Type B pancreatic cell (in vitro differentiated cells): ENCODE measurements at regions not wholly inside any gene's neighbourhood (a gene's known extent, or its start where the extent isn't known, plus 50 kb on each side); places are given as distances from the start of the nearest gene placed in this dataset.

Source experiments
- DNase-seq: peaks from one replicate; pipeline ENCODE4 v3.0.0; 2021; ENCODE audit warnings: mixed read lengths; ENCODE audit not compliant: unreplicated experiment; ENCODE audit errors: extremely low spot score
- H3K27ac Mint-ChIP-seq: 2 replicates; pipeline ENCODE4 v1.8.0; 2021; ENCODE audit warnings: mild to moderate bottlenecking, mixed read lengths
- H3K27me3 Mint-ChIP-seq: 2 replicates; pipeline ENCODE4 v1.8.0; 2021; ENCODE audit warnings: mixed read lengths
- H3K36me3 Mint-ChIP-seq: 2 replicates; pipeline ENCODE4 v1.8.0; 2021; ENCODE audit warnings: mixed read lengths
- H3K4me1 Mint-ChIP-seq: one replicate; pipeline ENCODE4 v1.8.0; 2021; ENCODE audit warnings: mixed read lengths; ENCODE audit not compliant: unreplicated experiment
- H3K4me3 Mint-ChIP-seq: 2 replicates; pipeline ENCODE4 v1.8.0; 2021; ENCODE audit warnings: mild to moderate bottlenecking, mixed read lengths
- H3K9me3 Mint-ChIP-seq: 2 replicates; pipeline ENCODE4 v1.8.0; 2021; ENCODE audit warnings: mixed read lengths
- CTCF ChIP-seq: fragments of 200-600 bp; sonication (generic); conservative IDR thresholded peaks from 2 replicates; pipeline ENCODE4 v1.5.0; 2021; ENCODE audit warnings: antibody characterized with exemption, mild to moderate bottlenecking

- Mint-ChIP-seq H3K36me3 (no peaks in the 10 kb centered on the region), H3K4me1 (no peaks in the 10 kb centered on the region), H3K9me3 (no peaks in the 10 kb centered on the region), H3K27me3 (peaks cover under 1% of the 10 kb centered on the region), H3K4me3 (no peak overlapping the region), H3K27ac (no peak overlapping the region)
- TF ChIP-seq CTCF: no peak
- DNase-seq: no peak
These were observed 188.4 kb downstream of the NPHP4 start for GRCh38 chr1:5803851-5804250.

GRCh38 chr1:5802606-5803005, 189.6 kb downstream of the NPHP4 start:
- H3K4me3 Mint-ChIP-seq: no peak overlapping the region
- no peak for TF ChIP-seq CTCF
- H3K27me3 Mint-ChIP-seq: peaks cover 3% of the 10 kb centered on the region
- no peak overlapping the region for H3K27ac Mint-ChIP-seq
- H3K36me3 Mint-ChIP-seq: no peaks in the 10 kb centered on the region
- H3K9me3 Mint-ChIP-seq: no peaks in the 10 kb centered on the region
- H3K4me1 Mint-ChIP-seq: no peaks in the 10 kb centered on the region
- DNase-seq: no peak

GRCh38 chr1:5798904-5799303, 193.3 kb downstream of the NPHP4 start:
- no peak for DNase-seq
- H3K4me3 Mint-ChIP-seq: no peak overlapping the region
- TF ChIP-seq CTCF: no peak
- H3K36me3 Mint-ChIP-seq: no peaks in the 10 kb centered on the region
- H3K9me3 Mint-ChIP-seq: no peaks in the 10 kb centered on the region
- H3K27ac Mint-ChIP-seq: no peak overlapping the region
- no peaks in the 10 kb centered on the region for H3K4me1 Mint-ChIP-seq
- H3K27me3 Mint-ChIP-seq: peaks cover 3% of the 10 kb centered on the region

GRCh38 chr1:5798151-5798730, 194.0 kb downstream of the NPHP4 start:
- TF ChIP-seq CTCF: no peak
- no peak for DNase-seq
- H3K4me3 Mint-ChIP-seq: no peak overlapping the region
- H3K4me1 Mint-ChIP-seq: no peaks in the 10 kb centered on the region
- no peaks in the 10 kb centered on the region for H3K36me3 Mint-ChIP-seq
- H3K27ac Mint-ChIP-seq: no peak overlapping the region
- H3K27me3 Mint-ChIP-seq: peaks cover 6% of the 10 kb centered on the region
- H3K9me3 Mint-ChIP-seq: no peaks in the 10 kb centered on the region

GRCh38 chr1:5796028-5796427, 196.2 kb downstream of the NPHP4 start:
- peaks cover 10% of the 10 kb centered on the region for H3K27me3 Mint-ChIP-seq
- no peak for TF ChIP-seq CTCF
- H3K27ac Mint-ChIP-seq: no peak overlapping the region
- H3K4me3 Mint-ChIP-seq: no peak overlapping the region
- DNase-seq: no peak
- peaks cover under 1% of the 10 kb centered on the region for H3K9me3 Mint-ChIP-seq
- H3K4me1 Mint-ChIP-seq: no peaks in the 10 kb centered on the region
- H3K36me3 Mint-ChIP-seq: no peaks in the 10 kb centered on the region

GRCh38 chr1:5794279-5794678, 197.9 kb downstream of the NPHP4 start:
- no peaks in the 10 kb centered on the region for H3K4me1 Mint-ChIP-seq

More at GRCh38 chr1:5794279-5794678, 197.9 kb downstream of the NPHP4 start:
- H3K27ac Mint-ChIP-seq: no peak overlapping the region
- no peaks in the 10 kb centered on the region for H3K36me3 Mint-ChIP-seq
- no peak for DNase-seq
- TF ChIP-seq CTCF: no peak
- peaks cover 10% of the 10 kb centered on the region for H3K27me3 Mint-ChIP-seq
- peaks cover 4% of the 10 kb centered on the region for H3K9me3 Mint-ChIP-seq
- no peak overlapping the region for H3K4me3 Mint-ChIP-seq
